ENCODE measurements at regions not wholly inside any gene's neighbourhood (a gene's known extent, or its start where the extent isn't known, plus 50 kb on each side); places are given as distances from the start of the nearest gene placed in this dataset.

DNA sequence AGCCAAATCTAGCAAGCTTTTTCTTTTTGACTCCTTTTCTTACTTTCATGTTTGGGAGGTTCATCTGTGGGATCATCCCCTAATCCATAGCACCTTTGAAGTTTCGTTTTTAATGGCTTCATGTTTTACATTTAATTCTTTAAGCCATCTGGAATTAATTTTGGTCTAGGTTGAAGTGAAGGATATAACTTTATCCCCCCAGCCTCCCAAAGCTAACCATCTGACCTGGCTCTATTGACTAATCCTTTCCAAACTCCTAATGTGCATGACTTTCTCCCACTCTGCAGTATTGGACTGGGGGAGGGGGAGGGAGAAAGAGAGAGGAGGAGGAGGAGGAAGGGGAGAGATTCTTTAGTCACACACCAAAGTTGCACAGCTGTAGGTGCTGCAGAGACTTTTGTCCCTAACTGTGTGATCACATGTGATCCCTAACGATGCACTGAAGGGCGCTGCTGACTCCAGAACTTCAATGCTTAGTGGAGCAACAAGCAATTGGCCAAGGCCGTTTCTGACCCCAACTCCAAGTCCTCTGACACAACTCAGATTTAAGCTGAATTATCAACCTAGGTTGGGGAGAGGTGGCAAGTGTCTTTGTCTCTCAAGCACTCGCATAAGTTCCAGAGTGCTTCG is 191.6 kb downstream of the HUNK start:
- FAIRE-seq (no peak), DNase-seq (no peak)
- intact Hi-C loops (cut with DNase I) = no loop called here
- no peak overlapping the region for H3K4me3 ChIP-seq (ENCODE audit: low read length in 3 of 3)
- H3K27me3 ChIP-seq (ENCODE audit: control insufficient read depth, insufficient read depth, low read length) = no peaks in the 10 kb centered on the region
- TF ChIP-seq, protein P1, sequence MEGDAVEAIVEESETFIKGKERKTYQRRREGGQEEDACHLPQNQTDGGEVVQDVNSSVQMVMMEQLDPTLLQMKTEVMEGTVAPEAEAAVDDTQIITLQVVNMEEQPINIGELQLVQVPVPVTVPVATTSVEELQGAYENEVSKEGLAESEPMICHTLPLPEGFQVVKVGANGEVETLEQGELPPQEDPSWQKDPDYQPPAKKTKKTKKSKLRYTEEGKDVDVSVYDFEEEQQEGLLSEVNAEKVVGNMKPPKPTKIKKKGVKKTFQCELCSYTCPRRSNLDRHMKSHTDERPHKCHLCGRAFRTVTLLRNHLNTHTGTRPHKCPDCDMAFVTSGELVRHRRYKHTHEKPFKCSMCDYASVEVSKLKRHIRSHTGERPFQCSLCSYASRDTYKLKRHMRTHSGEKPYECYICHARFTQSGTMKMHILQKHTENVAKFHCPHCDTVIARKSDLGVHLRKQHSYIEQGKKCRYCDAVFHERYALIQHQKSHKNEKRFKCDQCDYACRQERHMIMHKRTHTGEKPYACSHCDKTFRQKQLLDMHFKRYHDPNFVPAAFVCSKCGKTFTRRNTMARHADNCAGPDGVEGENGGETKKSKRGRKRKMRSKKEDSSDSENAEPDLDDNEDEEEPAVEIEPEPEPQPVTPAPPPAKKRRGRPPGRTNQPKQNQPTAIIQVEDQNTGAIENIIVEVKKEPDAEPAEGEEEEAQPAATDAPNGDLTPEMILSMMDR (IDR thresholded peaks at IDR 0.05; ENCODE audit: borderline replicate concordance, extremely low read depth, insufficient read depth) = no peak
- H3K9me3 ChIP-seq (ENCODE audit: control insufficient read depth in 2 of 3, insufficient read depth in 1 of 3, low read length in 3 of 3) = no peaks in the 10 kb centered on the region
- H3K4me1 ChIP-seq (ENCODE audit: control insufficient read depth in 2 of 3, insufficient read depth in 2 of 3, low read depth in 1 of 3, low read length in 3 of 3) = no peaks in the 10 kb centered on the region
- no peak overlapping the region for H3K27ac ChIP-seq (ENCODE audit: low read depth in 2 of 2, low read length in 2 of 2)
- no peaks in the 10 kb centered on the region for H3K36me3 ChIP-seq (ENCODE audit: control insufficient read depth in 2 of 3, insufficient read depth in 3 of 3, low read length in 3 of 3)
- H3K9ac ChIP-seq (ENCODE audit: low read length in 3 of 3) = no peak overlapping the region

DNA sequence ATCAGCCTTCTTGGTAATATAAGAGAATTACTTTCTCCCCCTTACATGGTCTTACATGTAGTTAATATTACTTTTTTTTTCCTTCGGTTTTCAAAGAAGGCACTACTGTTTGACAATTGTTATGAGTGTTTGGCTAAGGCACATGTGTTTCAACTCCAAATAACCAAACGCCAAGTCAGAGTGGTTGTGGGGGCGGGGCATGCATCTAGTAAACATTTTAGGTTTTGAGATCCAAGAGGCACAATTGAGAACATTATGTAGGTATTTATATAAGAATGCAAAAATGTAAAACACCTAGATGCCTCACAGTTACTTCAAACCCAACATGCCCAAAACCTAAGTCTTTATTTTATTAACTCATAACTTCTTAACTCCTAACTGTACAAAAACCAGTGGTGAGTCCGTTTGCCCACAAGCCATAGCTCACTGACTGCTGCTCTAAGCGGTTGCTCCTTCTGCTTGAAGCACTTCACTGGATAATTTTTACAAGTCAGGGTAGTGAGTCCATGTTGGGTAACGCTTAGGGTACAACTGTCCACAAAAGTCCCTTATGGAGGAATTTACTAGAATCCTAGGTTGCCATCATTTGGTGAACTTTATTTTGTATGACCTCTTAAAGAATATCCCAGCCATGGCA is 189.9 kb downstream of the HUNK start:
- TF ChIP-seq, protein P1 (IDR thresholded peaks at IDR 0.05; ENCODE audit: borderline replicate concordance, extremely low read depth, insufficient read depth) = no peak
- Histone ChIP-seq H3K9me3 (ENCODE audit: control insufficient read depth in 2 of 3, insufficient read depth in 1 of 3, low read length in 3 of 3) (no peaks in the 10 kb centered on the region), H3K27me3 (ENCODE audit: control insufficient read depth, insufficient read depth, low read length) (no peaks in the 10 kb centered on the region), H3K4me3 (ENCODE audit: low read length in 3 of 3) (no peak overlapping the region), H3K36me3 (ENCODE audit: control insufficient read depth in 2 of 3, insufficient read depth in 3 of 3, low read length in 3 of 3) (no peaks in the 10 kb centered on the region), H3K4me1 (ENCODE audit: control insufficient read depth in 2 of 3, insufficient read depth in 2 of 3, low read depth in 1 of 3, low read length in 3 of 3) (no peaks in the 10 kb centered on the region), H3K9ac (ENCODE audit: low read length in 3 of 3) (no peak overlapping the region), H3K27ac (ENCODE audit: low read depth in 2 of 2, low read length in 2 of 2) (no peak overlapping the region)
- FAIRE-seq (no peak), DNase-seq (no peak)
- intact Hi-C loops (cut with DNase I) = no loop called here

DNA sequence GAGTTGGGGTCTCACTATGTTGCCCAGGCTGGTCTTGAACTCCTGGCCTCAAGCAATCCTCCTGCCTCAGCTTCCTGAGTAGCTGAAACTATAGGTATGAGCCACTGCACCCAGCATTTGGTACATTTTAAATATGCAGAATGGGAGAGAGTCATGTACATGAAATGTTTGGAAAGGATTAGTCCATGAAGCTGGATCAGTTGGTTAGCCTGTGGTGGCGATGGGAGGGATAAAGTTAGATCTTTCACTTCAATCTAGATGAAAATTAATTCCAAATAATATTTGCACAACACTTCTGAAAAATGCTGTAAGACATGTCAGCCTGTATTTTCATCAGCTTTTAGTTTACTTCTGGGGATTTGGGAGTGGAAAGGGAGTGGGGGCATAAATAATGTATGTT is 188.9 kb downstream of the HUNK start:
- DNase-seq (no peak), FAIRE-seq (no peak)
- Histone ChIP-seq H3K9me3 (ENCODE audit: control insufficient read depth in 2 of 3, insufficient read depth in 1 of 3, low read length in 3 of 3) (no peaks in the 10 kb centered on the region), H3K27ac (ENCODE audit: low read depth in 2 of 2, low read length in 2 of 2) (no peak overlapping the region), H3K4me1 (ENCODE audit: control insufficient read depth in 2 of 3, insufficient read depth in 2 of 3, low read depth in 1 of 3, low read length in 3 of 3) (no peaks in the 10 kb centered on the region), H3K27me3 (ENCODE audit: control insufficient read depth, insufficient read depth, low read length) (no peaks in the 10 kb centered on the region), H3K4me3 (ENCODE audit: low read length in 3 of 3) (no peak overlapping the region), H3K36me3 (ENCODE audit: control insufficient read depth in 2 of 3, insufficient read depth in 3 of 3, low read length in 3 of 3) (no peaks in the 10 kb centered on the region), H3K9ac (ENCODE audit: low read length in 3 of 3) (no peak overlapping the region)
- intact Hi-C loops (cut with DNase I) = no loop called here
- TF ChIP-seq, protein P1 (IDR thresholded peaks at IDR 0.05; ENCODE audit: borderline replicate concordance, extremely low read depth, insufficient read depth) = no peak

Data from kidney (tissue), 13 donors.